ENCODE measurements at regions not wholly inside any gene's neighbourhood (a gene's known extent, or its start where the extent isn't known, plus 50 kb on each side); places are given as distances from the start of the nearest gene placed in this dataset.

DNA sequence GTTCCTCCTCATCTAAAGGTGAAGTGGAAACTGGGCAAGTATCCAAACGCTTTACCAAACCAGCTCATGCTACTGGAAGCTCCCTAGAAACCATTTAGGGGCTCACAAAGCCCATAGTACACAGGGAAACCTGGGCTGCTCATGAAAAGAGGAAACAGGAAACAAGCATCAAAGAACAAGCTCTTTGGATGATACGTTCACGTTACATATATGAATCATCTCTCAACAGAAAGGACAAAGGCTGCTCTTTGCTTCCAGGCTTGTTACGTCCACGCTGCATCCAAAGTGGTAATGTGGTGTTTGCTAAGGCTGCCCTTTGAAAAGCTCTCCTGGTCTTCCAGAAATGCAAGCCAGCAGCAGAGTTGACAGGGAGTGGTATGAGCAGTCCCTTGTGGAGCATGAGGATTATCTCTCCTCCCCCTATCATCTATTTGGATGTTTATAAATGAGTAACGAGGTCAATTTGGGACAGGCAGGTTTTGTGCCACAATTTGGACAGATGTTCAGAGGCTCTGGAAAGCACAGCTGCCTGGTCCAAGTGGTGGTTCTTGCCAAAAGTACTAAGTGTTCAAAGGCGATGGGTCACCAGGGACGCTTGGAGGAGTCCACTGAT, 98.0 kb upstream of the RORA start:
- DNase-seq = no peak

DNA sequence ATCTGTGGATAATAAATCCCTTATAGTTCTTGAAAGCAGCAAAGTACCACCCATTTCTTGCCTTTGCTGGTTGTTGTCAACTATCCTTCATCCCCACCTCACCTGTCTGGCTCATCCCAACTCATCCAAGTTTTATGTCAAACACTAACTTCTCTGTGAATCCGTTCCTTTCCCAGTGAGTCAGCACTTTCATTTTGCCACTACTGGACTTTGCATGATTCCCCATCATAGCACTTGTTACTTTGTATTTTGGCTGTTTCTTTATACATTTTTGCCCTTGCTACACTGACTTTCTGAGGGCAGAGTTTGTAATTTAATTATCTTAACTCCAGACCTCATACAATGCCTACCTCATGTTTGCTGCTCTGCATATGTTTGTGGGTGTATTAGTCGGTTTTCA, 90.8 kb upstream of the RORA start:
- DNase-seq = no peak

DNA sequence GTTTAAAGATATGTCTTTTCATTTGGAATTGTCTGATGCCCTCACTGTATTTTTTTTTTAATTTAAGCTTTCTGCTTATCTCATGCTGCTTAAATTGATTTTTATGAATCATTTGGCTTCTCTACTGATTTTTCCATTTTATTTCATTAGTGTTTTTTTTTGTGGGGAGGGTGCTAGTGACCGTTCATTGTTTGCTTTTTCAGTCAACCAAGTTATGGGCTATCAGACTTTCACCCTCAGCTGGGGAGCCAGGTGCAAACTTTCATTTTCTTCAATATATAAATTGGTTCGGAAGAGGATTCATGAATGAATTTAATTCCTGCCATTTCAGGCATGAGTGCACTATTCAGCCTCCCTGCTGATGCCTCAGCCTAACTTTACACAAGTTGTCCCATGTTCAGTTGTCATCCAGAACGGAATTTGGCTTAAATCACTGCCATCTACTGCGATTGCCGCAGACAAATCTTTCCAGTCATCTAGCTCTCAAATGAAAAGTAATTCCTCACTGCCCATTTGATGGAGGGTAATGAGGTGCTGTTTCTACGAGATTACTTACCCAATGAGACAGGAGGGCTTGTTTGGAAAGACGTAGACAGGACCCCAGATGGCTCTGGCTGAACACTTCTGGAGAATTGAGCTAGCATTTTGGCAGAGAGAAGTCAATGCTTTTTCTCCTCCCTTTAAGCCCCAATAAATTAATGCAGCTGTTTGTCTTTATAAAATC, 89.9 kb upstream of the RORA start:
- no peak for DNase-seq

GRCh38 chr15:61318301-61318700, 89.2 kb upstream of the RORA start:
- no peak for DNase-seq

GRCh38 chr15:61315471-61315870, 86.4 kb upstream of the RORA start:
- DNase-seq = no peak

DNA sequence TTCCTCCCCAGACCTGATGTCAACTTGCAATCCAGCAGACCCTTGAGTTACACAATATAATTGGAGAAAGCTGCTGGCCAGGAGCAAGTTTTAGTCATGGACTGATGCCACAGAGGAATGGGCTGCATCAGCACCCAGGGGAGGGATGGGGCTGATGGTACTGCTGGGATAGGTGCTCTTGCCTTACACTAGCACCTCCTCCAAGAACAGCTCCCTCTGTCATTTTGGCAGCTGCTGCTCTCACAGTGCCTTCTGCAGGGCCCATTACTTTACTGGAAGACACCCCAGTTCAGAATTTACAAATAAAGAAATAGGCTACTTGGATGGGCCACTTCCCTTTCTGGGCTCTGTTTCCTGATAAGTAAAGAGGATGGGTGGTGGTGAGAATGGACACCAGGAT, 85.3 kb upstream of the RORA start:
- no peak for DNase-seq

- no peak for DNase-seq
Observed at GRCh38 chr15:61309617-61310016, 80.5 kb upstream of the RORA start.

DNA sequence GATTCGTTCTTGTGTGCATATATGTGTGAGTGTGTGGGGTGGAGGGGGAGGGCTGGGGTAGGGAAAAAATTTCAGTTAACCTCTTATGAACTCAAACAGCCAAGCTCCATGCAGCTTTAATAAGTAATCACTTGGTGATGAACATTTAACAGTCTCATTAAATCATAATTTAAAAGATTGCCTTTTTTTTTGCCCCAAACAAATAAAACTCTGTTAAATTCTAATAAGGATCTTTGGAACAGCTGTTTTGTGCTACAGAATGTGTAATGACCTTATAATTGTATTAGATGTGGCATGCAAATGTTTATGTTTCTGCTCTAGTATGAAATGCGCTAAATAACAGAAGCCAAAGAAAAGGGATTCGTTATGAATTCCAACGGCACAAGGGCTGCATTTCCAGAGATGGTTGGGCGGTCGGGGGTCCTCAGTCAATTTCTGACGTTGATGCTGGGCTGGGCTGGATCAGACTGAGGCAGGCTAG, 80.0 kb upstream of the RORA start:
- no peak for DNase-seq

DNA sequence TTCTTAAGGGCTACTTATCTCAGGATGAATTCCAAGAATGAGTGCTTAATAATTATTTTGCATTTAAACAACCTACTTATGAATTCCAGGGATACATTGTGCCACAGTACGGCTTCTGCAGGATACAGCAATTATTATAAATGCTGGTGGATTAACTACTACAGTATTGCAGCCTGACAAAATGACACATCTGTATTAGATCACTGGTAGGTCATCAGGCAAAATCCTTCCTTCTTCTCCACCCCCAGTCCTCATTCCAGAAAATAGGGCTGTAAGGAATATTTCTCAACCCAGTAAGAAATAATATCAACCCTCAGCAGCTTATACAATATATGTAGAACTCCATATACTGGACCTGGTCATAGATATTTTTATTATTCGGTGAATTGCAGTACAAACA, 79.3 kb upstream of the RORA start:
- no peak for DNase-seq

- no peak for DNase-seq
Observed at GRCh38 chr15:61307474-61307873, 78.4 kb upstream of the RORA start.

GRCh38 chr15:61301701-61302100, 72.6 kb upstream of the RORA start:
- DNase-seq = no peak

- DNase-seq = no peak
Observed at GRCh38 chr15:61299075-61299763, 70.1 kb upstream of the RORA start.

- no peak for DNase-seq
Observed at GRCh38 chr15:61295239-61295638, 66.1 kb upstream of the RORA start.

DNA sequence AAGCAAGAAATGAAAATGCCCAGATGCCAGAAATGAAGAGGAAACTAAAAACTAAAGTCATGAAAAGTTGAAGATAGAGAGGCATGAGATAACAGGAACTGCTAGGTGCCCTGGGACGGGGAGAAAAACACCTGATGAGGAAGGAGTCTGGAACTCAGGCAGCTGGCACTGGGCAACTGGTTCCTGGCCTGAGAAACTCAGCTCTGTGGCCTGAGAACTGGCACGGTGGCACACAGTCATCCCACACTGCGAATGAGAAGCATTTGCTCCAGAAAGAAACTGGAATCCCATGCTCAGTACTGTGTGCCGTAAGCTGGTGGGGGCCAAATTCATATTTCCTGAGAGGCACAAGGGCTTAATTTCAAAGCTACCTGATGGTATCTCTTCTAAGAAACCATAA, 53.6 kb upstream of the RORA start:
- DNase-seq = no peak

- no peak for DNase-seq
Observed at GRCh38 chr15:61281328-61281727, 52.2 kb upstream of the RORA start.

Measured in C1 segment of cervical spinal cord (tissue), 14 donors.